ENCODE measurements at regions not wholly inside any gene's neighbourhood (a gene's known extent, or its start where the extent isn't known, plus 50 kb on each side); places are given as distances from the start of the nearest gene placed in this dataset.

DNA sequence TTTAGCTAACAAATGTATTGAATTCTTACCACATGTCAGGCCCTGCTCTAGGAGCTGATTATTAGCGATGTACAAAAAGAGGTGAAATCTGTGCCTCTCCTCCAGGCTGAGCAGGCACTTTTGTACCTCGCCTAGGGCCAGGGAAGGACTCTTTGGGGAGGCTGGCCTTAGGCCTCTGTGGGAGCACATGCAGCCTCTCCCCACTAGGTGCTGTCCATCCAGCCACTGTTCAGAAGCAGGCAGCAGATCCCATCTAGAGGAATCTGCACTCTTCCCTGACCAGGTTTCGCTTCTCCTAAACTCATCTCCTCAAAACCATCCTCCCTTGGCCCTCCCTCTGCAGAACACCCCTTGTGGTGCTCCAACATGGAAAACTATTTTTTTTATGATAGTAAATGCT is 51.9 kb upstream of the WT1 start:
- no peaks in the 10 kb centered on the region for H3K27me3 ChIP-seq (ENCODE audit: insufficient read depth, low read length, poor library complexity)
- H3K36me3 ChIP-seq (ENCODE audit: insufficient read depth, low read length), result no peaks in the 10 kb centered on the region
- no peak overlapping the region for H3K4me2 ChIP-seq (ENCODE audit: insufficient read depth, low read length)
- no peak overlapping the region for H3K4me3 ChIP-seq (ENCODE audit: low read depth in 1 of 2, low read length in 2 of 2)
- no peaks in the 10 kb centered on the region for H3K79me2 ChIP-seq (ENCODE audit: insufficient read depth, low read length)
- H3K9me3 ChIP-seq (ENCODE audit: insufficient read depth, low read length, severe bottlenecking), result no peaks in the 10 kb centered on the region
- no peak overlapping the region for H3K9ac ChIP-seq (ENCODE audit: low read depth, low read length)
- H3K4me1 ChIP-seq (ENCODE audit: insufficient read depth, low read length), result peaks cover 5% of the 10 kb centered on the region
- peak; percentile 72 for ATAC-seq (ENCODE audit: insufficient read depth, low read depth)
- H3K27ac ChIP-seq (ENCODE audit: low read length), result peak overlapping the region; percentile 7; the same call in 1 of the 2 replicates
- peak; percentile 21 for DNase-seq
- no peak for TF ChIP-seq EZH2 (IDR thresholded peaks at IDR 0.05; ENCODE audit: borderline replicate concordance, low read depth, low read length, severe bottlenecking)
- TF ChIP-seq, protein P1, sequence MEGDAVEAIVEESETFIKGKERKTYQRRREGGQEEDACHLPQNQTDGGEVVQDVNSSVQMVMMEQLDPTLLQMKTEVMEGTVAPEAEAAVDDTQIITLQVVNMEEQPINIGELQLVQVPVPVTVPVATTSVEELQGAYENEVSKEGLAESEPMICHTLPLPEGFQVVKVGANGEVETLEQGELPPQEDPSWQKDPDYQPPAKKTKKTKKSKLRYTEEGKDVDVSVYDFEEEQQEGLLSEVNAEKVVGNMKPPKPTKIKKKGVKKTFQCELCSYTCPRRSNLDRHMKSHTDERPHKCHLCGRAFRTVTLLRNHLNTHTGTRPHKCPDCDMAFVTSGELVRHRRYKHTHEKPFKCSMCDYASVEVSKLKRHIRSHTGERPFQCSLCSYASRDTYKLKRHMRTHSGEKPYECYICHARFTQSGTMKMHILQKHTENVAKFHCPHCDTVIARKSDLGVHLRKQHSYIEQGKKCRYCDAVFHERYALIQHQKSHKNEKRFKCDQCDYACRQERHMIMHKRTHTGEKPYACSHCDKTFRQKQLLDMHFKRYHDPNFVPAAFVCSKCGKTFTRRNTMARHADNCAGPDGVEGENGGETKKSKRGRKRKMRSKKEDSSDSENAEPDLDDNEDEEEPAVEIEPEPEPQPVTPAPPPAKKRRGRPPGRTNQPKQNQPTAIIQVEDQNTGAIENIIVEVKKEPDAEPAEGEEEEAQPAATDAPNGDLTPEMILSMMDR (IDR thresholded peaks at IDR 0.05; ENCODE audit: borderline replicate concordance, extremely low read depth, low read length, poor library complexity, severe bottlenecking), result peak; percentile 35
- H4K20me1 ChIP-seq (ENCODE audit: insufficient read depth, low read length), result no peaks in the 10 kb centered on the region
- H2AFZ ChIP-seq (ENCODE audit: low read depth, low read length), result peak overlapping the region; percentile 36; the same call in 1 of the 2 replicates

DNA sequence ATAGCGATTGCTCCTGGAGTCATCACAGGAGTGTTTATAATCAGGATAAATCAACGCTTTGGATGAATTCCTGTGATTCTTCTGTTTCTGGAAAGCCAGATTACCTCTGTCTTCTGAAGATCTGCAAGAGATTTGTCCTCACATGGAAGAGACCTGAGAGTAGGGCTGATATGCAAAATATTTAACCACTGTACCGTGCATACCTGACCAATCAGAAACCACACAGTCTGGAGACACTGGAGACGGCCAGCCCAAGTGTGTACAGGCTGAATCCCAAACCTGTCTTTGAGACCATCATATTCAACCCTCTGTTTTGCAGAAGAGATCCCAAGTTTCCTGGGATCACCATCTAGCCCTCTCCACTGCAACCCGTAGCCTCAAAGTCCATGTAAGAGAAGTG is 50.4 kb upstream of the WT1 start:
- Histone ChIP-seq H3K79me2 (ENCODE audit: insufficient read depth, low read length) (no peaks in the 10 kb centered on the region), H3K27ac (ENCODE audit: low read length) (no peak overlapping the region), H3K27me3 (ENCODE audit: insufficient read depth, low read length, poor library complexity) (no peaks in the 10 kb centered on the region), H2AFZ (ENCODE audit: low read depth, low read length) (0 out of 2 replicates have a peak overlapping the region, but pooled peaks have one; percentile 13), H3K4me2 (ENCODE audit: insufficient read depth, low read length) (no peak overlapping the region), H3K4me3 (ENCODE audit: low read depth in 1 of 2, low read length in 2 of 2) (no peak overlapping the region), H3K9me3 (ENCODE audit: insufficient read depth, low read length, severe bottlenecking) (no peaks in the 10 kb centered on the region), H4K20me1 (ENCODE audit: insufficient read depth, low read length) (no peaks in the 10 kb centered on the region), H3K9ac (ENCODE audit: low read depth, low read length) (no peak overlapping the region), H3K36me3 (ENCODE audit: insufficient read depth, low read length) (no peaks in the 10 kb centered on the region), H3K4me1 (ENCODE audit: insufficient read depth, low read length) (no peaks in the 10 kb centered on the region)
- ATAC-seq (ENCODE audit: insufficient read depth, low read depth) (no peak), DNase-seq (no peak)
- TF ChIP-seq, protein P1 (IDR thresholded peaks at IDR 0.05; ENCODE audit: borderline replicate concordance, extremely low read depth, low read length, poor library complexity, severe bottlenecking), result no peak

Measured in DND-41 (cell line).